WI38 (cell line): ENCODE measurements at regions not wholly inside any gene's neighbourhood (a gene's known extent, or its start where the extent isn't known, plus 50 kb on each side); places are given as distances from the start of the nearest gene placed in this dataset.

Source experiments
- H3K4me3 ChIP-seq: 2 replicates; pipeline ENCODE4 v1.5.1; 2011; ENCODE audit warnings: low read depth, mild to moderate bottlenecking, control low read depth, low read length
- TF ChIP-seq, protein P1 (sequence below): IDR thresholded peaks from 2 replicates; pipeline ENCODE4 v1.5.1; 2012; ENCODE audit warnings: low read depth, mild to moderate bottlenecking, control low read depth, low read length

DNA sequence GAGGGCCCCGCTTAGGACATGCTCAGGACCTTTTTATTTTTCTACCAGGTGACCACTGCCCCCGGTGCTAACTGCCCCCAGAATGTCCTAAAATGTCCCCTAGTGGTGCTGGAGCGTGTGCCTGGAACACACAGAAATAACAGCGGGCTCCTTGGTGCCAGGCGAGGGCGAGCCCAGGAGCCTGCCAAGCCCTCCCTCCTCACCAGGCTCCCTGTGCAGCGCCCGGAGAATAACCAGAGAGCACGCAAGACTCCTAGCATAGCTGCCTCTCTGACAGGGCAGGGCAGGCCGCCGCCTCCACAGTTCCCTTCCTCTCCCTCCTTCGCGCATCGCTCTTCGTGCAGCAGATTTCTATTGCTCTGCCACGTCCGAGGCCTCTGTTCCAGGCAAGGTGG is 84.3 kb upstream of the ZNF516 start:
- TF ChIP-seq, protein P1, sequence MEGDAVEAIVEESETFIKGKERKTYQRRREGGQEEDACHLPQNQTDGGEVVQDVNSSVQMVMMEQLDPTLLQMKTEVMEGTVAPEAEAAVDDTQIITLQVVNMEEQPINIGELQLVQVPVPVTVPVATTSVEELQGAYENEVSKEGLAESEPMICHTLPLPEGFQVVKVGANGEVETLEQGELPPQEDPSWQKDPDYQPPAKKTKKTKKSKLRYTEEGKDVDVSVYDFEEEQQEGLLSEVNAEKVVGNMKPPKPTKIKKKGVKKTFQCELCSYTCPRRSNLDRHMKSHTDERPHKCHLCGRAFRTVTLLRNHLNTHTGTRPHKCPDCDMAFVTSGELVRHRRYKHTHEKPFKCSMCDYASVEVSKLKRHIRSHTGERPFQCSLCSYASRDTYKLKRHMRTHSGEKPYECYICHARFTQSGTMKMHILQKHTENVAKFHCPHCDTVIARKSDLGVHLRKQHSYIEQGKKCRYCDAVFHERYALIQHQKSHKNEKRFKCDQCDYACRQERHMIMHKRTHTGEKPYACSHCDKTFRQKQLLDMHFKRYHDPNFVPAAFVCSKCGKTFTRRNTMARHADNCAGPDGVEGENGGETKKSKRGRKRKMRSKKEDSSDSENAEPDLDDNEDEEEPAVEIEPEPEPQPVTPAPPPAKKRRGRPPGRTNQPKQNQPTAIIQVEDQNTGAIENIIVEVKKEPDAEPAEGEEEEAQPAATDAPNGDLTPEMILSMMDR = no peak

DNA sequence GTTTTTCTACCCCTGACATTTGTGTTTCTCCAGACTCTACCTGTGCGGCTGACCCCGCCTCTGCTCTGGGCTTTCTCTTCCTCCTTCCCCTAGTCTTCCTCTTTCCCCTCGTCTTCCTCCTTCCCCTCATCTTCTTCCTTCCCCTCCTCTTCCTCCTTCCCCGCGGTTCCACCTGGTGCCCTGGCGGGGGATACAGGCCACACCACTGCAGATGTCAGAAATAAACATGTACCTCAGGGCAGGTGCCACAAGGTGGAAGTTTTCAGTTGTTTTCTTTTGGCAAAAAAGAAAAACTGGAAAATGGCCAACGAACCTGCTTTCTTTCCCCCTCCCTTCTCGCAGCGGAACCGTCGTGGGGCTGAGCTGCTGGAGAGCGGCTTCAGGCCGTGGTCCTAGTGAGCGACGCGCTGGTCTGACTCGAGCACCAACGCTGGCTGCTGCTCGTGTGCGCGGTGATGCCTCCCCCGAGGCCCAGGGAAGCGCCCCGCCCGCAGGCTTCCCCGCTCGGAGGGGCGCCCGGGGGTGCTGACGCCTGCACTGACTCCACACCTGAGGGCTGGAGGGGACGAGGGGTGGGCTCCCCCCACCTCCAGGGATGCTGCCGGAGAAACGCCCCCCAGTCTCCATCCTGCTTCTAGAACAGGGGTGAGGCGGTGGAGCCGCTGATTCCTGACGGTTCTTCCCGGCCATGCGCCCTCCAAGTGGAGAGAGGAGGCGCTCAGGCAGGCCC is 83.7 kb upstream of the ZNF516 start:
- TF ChIP-seq, protein P1 = no peak

More for the DNA sequence above, 84.3 kb upstream of the ZNF516 start:
- no peak overlapping the region for H3K4me3 ChIP-seq

DNA sequence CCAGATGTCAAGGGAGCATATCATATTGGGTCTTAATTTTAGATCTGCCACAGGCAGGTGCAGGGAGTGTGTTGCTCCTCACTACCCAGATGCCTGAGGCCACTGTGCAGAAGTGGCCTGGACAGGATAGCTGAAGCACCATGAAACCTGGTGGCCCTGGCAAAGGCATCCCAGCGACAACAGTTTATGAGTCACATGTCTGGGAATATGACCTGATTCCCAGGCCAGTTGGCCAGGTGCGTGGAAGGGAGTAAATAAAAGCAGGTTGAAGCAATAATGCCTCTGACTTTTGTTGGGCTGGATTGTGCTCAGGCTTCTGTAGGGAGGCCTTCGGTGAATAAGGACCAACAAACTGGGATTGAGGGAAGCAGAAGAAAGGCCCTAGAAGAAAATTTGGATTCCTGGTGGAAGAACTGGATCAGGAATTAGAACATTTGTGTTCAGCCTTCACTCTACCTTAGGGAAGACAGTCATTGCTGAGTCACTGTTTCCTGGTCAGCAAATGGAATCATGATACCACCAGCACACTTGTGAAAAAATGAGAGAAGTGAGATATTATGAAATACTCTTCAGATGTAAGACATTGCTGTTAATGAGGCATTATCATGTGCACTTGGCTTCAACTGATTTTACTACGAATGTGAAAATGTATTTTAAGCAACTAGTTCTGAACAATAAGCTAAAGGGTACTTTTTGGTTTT is 78.4 kb upstream of the ZNF516 start:
- no peak overlapping the region for H3K4me3 ChIP-seq

More for the DNA sequence above, 83.7 kb upstream of the ZNF516 start:
- H3K4me3 ChIP-seq = no peak overlapping the region

DNA sequence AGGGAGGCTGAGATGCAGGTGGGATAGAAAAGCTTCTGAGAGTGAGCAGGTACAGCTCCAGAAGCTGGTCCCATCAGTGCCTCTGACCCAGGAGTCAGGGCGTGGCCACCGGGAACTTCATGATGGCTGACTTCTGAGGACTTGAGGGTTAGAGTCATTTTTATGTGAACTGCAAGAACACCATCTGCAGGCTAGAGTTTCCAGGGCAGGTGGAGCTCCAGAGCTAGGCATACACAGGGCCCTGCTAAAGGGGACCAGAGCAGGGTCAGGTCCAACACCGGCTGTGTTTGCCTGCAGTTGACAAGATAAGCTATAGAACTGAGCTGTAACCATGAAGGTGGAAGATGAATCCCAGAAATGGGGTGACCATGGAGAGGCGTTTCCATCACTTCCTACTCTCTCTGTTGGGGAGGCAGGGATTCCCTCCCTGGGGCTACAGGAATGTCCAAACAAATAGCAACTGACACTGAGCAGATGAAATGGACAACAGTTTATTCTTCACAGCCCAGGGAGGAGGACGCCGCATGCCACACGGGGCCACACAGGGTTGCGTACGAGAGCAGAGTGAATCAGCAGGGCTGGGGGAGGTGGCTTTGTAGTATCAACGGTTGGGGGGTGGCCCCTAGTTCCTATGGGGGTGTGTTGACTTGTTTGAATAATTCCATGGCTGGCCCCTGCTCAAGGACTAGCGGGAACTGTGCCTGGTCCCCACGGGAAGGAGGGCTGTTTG is 77.6 kb upstream of the ZNF516 start:
- TF ChIP-seq, protein P1 = no peak
- no peak overlapping the region for H3K4me3 ChIP-seq

More for the DNA sequence above, 78.4 kb upstream of the ZNF516 start:
- TF ChIP-seq, protein P1 = no peak

DNA sequence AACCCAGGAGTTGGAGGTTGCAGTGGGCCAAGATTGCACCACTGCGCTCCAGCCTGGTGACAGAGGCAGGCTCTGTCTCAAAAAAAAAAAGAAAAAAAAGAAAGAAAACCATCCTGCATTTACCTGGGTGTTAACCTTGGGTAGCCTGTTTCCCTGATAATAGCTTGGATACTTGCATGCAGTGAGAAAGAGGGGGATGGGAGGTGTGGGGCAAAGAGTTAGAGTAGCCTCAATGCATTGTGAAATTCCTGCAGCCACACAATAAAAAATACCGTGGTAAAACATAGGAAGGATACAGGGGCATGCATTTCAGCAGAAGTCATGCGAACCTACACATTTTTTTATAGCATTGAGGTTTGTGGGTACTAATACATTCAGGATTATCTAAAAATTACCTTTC is 76.6 kb upstream of the ZNF516 start:
- TF ChIP-seq, protein P1 = no peak
- no peak overlapping the region for H3K4me3 ChIP-seq

DNA sequence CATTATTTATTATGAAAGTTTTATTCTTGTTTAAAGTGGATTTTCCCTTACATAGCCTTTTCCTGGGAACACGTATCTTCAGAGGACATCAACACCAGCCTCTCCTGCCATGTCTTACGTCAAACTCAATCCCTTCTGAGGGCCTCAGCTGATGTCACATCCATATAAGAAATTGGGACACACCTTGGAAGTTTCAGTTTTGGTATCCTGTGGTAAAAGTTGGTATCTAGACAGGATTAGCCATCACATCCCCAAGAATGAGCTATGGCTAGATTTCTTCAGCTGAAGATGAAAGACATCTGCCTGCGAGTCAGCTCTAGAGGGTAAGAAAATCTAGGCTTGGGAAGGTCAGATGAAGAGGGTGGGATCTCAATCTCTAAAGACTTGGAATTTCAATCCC is 75.8 kb upstream of the ZNF516 start:
- no peak overlapping the region for H3K4me3 ChIP-seq
- TF ChIP-seq, protein P1 = no peak
